ENCODE measurements at regions not wholly inside any gene's neighbourhood (a gene's known extent, or its start where the extent isn't known, plus 50 kb on each side); places are given as distances from the start of the nearest gene placed in this dataset.

DNA sequence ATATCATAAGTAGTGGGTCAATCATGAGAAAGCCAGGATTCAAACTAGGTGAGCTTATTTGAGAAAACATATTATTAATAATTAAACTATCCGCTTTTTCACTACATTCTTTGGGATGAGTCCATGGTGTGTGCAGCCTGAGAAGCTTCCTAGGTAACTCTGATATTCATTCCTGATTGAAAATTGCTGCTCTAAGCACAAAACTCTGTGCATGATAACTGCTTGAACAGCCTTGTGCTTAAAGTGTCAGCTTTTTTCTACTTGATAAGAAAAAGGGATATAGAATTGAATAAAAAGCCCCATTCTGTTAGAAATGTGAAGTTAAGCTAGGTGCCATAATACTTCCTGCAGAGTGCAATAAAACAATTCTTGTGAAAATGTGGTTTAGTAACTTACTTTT is 343.5 kb upstream of the LUZP2 start:
- Histone ChIP-seq H3K4me1 (ENCODE audit: control insufficient read depth in 1 of 2, extremely low read depth in 1 of 2, insufficient read depth in 2 of 2, low read length in 2 of 2) (no peaks in the 10 kb centered on the region), H3K4me3 (ENCODE audit: control insufficient read depth in 1 of 2, extremely low read depth in 1 of 2, low read length in 1 of 2) (no peak overlapping the region), H3K27me3 (replicated peaks in 1 of 2; ENCODE audit: control insufficient read depth in 2 of 2, extremely low read depth in 1 of 2, insufficient read depth in 2 of 2, low read length in 1 of 2) (no peaks in the 10 kb centered on the region), H3K9me3 (no peaks in the 10 kb centered on the region), H3K36me3 (ENCODE audit: control insufficient read depth in 2 of 2, extremely low read depth in 1 of 2, insufficient read depth in 1 of 2, low read length in 1 of 2) (no peaks in the 10 kb centered on the region), H3K27ac (ENCODE audit: low read length) (no peak overlapping the region)
- CTCF ChIA-PET, result no interaction called here
- Mint-ChIP-seq H3K4me1 (no peaks in the 10 kb centered on the region), H3K27me3 (no peaks in the 10 kb centered on the region), H3K27ac (no peak overlapping the region), H3K36me3 (no peaks in the 10 kb centered on the region), H3K4me3 (no peak overlapping the region), H3K9me3 (peaks cover 7 to 35% (median 17%) of the 10 kb centered on the region in 3 donors)
- POLR2A ChIA-PET, result no interaction called here
- no CpG with 5 or more reads among the region's 1 CpG for WGBS (ENCODE audit: insufficient coverage)
- ATAC-seq (replicated peaks in 1 of 4) (no peak), DNase-seq (no peak)

- H3K9me3 Mint-ChIP-seq, result peaks cover 9 to 33% (median 20%) of the 10 kb centered on the region in 3 donors
- Histone ChIP-seq H3K27ac (ENCODE audit: low read length) (no peak overlapping the region), H3K27me3 (replicated peaks in 1 of 2; ENCODE audit: control insufficient read depth in 2 of 2, extremely low read depth in 1 of 2, insufficient read depth in 2 of 2, low read length in 1 of 2) (no peaks in the 10 kb centered on the region), H3K4me3 (ENCODE audit: control insufficient read depth in 1 of 2, extremely low read depth in 1 of 2, low read length in 1 of 2) (no peak overlapping the region), H3K36me3 (ENCODE audit: control insufficient read depth in 2 of 2, extremely low read depth in 1 of 2, insufficient read depth in 1 of 2, low read length in 1 of 2) (no peaks in the 10 kb centered on the region), H3K4me1 (ENCODE audit: control insufficient read depth in 1 of 2, extremely low read depth in 1 of 2, insufficient read depth in 2 of 2, low read length in 2 of 2) (no peaks in the 10 kb centered on the region), H3K9me3 (no peaks in the 10 kb centered on the region)
- DNase-seq, result no peak
- CTCF ChIA-PET, result no interaction called here
- no peak for ATAC-seq (replicated peaks in 1 of 4)
- H3K4me3 Mint-ChIP-seq, result no peak overlapping the region
- POLR2A ChIA-PET, result interaction anchor here in 1 of 2 donors (0.6 kb wide), 1 partner anchor 17 kb away, joined by 3 read pairs; no protein-coding TSS in a partner anchor
- WGBS (ENCODE audit: insufficient coverage), result 70% methylated on average over 7 of the region's 7 CpGs
- no peaks in the 10 kb centered on the region for H3K4me1 Mint-ChIP-seq
- H3K36me3 Mint-ChIP-seq, result no peaks in the 10 kb centered on the region
- no peak overlapping the region for H3K27ac Mint-ChIP-seq
- H3K27me3 Mint-ChIP-seq, result no peaks in the 10 kb centered on the region
Measured at GRCh38 chr11:24155792-24156191, 341.1 kb upstream of the LUZP2 start.

GRCh38 chr11:24157316-24157715 is 339.5 kb upstream of the LUZP2 start:
- Mint-ChIP-seq H3K36me3 (no peaks in the 10 kb centered on the region), H3K4me3 (no peak overlapping the region), H3K4me1 (no peaks in the 10 kb centered on the region), H3K27ac (no peak overlapping the region), H3K27me3 (no peaks in the 10 kb centered on the region), H3K9me3 (peaks cover 13 to 25% (median 20%) of the 10 kb centered on the region in 3 donors)
- no peak for DNase-seq
- CTCF ChIA-PET, result no interaction called here
- Histone ChIP-seq H3K27ac (ENCODE audit: low read length) (no peak overlapping the region), H3K27me3 (replicated peaks in 1 of 2; ENCODE audit: control insufficient read depth in 2 of 2, extremely low read depth in 1 of 2, insufficient read depth in 2 of 2, low read length in 1 of 2) (no peaks in the 10 kb centered on the region), H3K4me3 (ENCODE audit: control insufficient read depth in 1 of 2, extremely low read depth in 1 of 2, low read length in 1 of 2) (no peak overlapping the region), H3K4me1 (ENCODE audit: control insufficient read depth in 1 of 2, extremely low read depth in 1 of 2, insufficient read depth in 2 of 2, low read length in 2 of 2) (no peaks in the 10 kb centered on the region), H3K36me3 (ENCODE audit: control insufficient read depth in 2 of 2, extremely low read depth in 1 of 2, insufficient read depth in 1 of 2, low read length in 1 of 2) (no peaks in the 10 kb centered on the region), H3K9me3 (no peaks in the 10 kb centered on the region)
- WGBS (ENCODE audit: insufficient coverage), result 75% methylated on average over 1 of the region's 2 CpGs
- POLR2A ChIA-PET, result no interaction called here
- no peak for ATAC-seq (replicated peaks in 1 of 4)

DNA sequence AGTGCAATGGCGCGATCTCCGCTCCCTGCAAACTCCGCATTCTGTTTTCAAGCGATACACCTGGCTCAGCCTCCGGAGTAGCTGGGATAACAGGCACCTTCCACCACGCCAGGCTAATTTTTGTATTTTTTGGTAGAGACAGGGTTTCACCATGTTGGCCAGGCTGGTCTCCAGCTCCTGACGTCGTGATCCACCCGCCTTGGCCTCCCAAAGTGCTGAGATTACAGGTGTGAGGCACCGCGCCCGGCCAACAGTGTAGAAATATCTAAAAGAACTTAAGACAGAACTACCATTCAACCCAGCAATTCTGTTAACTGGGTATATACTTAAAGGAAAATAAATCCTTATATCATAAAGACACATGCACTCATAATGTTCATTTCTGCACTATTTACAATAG is 335.3 kb upstream of the LUZP2 start:
- DNase-seq, result no peak
- H3K4me3 Mint-ChIP-seq, result no peak overlapping the region
- no peaks in the 10 kb centered on the region for H3K9me3 ChIP-seq

DNA sequence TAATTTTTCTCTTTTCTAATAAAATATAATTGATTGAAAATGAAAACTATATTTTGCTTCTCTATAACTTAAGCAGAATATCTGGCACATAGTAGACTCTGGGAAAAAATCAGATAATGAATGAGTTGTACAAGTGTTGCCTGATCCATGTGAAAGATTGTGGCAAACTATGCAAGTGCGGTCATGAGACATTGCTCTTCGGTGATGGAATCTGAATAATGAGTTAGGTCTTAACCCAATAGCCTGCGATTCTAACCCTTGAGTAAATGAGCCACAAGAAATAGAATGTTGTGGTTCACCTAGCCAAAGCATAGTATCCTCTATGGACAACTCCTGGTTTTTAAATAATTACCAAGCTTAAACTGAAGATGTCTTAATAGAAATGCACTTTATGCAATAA is 333.7 kb upstream of the LUZP2 start:
- Histone ChIP-seq H3K4me3 (ENCODE audit: control insufficient read depth in 1 of 2, extremely low read depth in 1 of 2, low read length in 1 of 2) (no peak overlapping the region), H3K36me3 (ENCODE audit: control insufficient read depth in 2 of 2, extremely low read depth in 1 of 2, insufficient read depth in 1 of 2, low read length in 1 of 2) (no peaks in the 10 kb centered on the region), H3K4me1 (ENCODE audit: control insufficient read depth in 1 of 2, extremely low read depth in 1 of 2, insufficient read depth in 2 of 2, low read length in 2 of 2) (no peaks in the 10 kb centered on the region), H3K27ac (ENCODE audit: low read length) (no peak overlapping the region), H3K9me3 (no peaks in the 10 kb centered on the region), H3K27me3 (replicated peaks in 1 of 2; ENCODE audit: control insufficient read depth in 2 of 2, extremely low read depth in 1 of 2, insufficient read depth in 2 of 2, low read length in 1 of 2) (no peaks in the 10 kb centered on the region)
- 100% methylated on average over 1 of the region's 3 CpGs for WGBS (ENCODE audit: insufficient coverage)
- ATAC-seq (replicated peaks in 1 of 4), result no peak
- Mint-ChIP-seq H3K9me3 (peaks cover 6 to 14% (median 11%) of the 10 kb centered on the region in 3 donors), H3K4me1 (no peaks in the 10 kb centered on the region), H3K27me3 (no peaks in the 10 kb centered on the region), H3K36me3 (no peaks in the 10 kb centered on the region), H3K4me3 (no peak overlapping the region), H3K27ac (no peak overlapping the region)
- no peak for DNase-seq
- ChIA-PET CTCF (no interaction called here), POLR2A (no interaction called here)

More for the DNA sequence above, 335.3 kb upstream of the LUZP2 start:
- POLR2A ChIA-PET, result no interaction called here
- Mint-ChIP-seq H3K36me3 (no peaks in the 10 kb centered on the region), H3K9me3 (peaks cover 14 to 23% (median 18%) of the 10 kb centered on the region in 3 donors), H3K4me1 (no peaks in the 10 kb centered on the region), H3K27ac (no peak overlapping the region), H3K27me3 (no peaks in the 10 kb centered on the region)
- Histone ChIP-seq H3K36me3 (ENCODE audit: control insufficient read depth in 2 of 2, extremely low read depth in 1 of 2, insufficient read depth in 1 of 2, low read length in 1 of 2) (no peaks in the 10 kb centered on the region), H3K27me3 (replicated peaks in 1 of 2; ENCODE audit: control insufficient read depth in 2 of 2, extremely low read depth in 1 of 2, insufficient read depth in 2 of 2, low read length in 1 of 2) (no peaks in the 10 kb centered on the region), H3K27ac (ENCODE audit: low read length) (no peak overlapping the region), H3K4me3 (ENCODE audit: control insufficient read depth in 1 of 2, extremely low read depth in 1 of 2, low read length in 1 of 2) (no peak overlapping the region), H3K4me1 (ENCODE audit: control insufficient read depth in 1 of 2, extremely low read depth in 1 of 2, insufficient read depth in 2 of 2, low read length in 2 of 2) (no peaks in the 10 kb centered on the region)
- CTCF ChIA-PET, result no interaction called here
- WGBS (ENCODE audit: insufficient coverage), result 100% methylated on average over 4 of the region's 13 CpGs
- no peak for ATAC-seq (replicated peaks in 1 of 4)

DNA sequence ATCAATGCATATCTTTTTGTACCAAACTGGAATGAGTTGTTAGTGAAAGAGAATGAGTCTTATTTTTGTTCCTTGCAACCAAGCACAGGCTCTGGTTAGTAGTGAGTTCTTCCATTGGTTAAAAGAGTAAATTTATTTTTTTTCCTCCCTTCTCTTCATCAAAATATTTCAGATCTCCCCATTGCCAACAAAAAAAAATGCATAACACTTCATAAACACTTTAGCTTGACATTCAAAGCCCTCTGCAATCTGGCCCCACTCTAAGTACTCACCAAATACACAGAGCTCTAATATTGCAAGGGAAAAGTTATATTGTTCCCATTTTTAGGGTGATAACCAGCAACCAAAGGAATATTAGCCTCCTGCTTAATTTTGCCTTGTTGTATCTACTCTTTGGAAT is 333.0 kb upstream of the LUZP2 start:
- Histone ChIP-seq H3K27ac (ENCODE audit: low read length) (no peak overlapping the region), H3K9me3 (no peaks in the 10 kb centered on the region), H3K4me1 (ENCODE audit: control insufficient read depth in 1 of 2, extremely low read depth in 1 of 2, insufficient read depth in 2 of 2, low read length in 2 of 2) (no peaks in the 10 kb centered on the region), H3K27me3 (replicated peaks in 1 of 2; ENCODE audit: control insufficient read depth in 2 of 2, extremely low read depth in 1 of 2, insufficient read depth in 2 of 2, low read length in 1 of 2) (no peaks in the 10 kb centered on the region), H3K36me3 (ENCODE audit: control insufficient read depth in 2 of 2, extremely low read depth in 1 of 2, insufficient read depth in 1 of 2, low read length in 1 of 2) (no peaks in the 10 kb centered on the region), H3K4me3 (ENCODE audit: control insufficient read depth in 1 of 2, extremely low read depth in 1 of 2, low read length in 1 of 2) (no peak overlapping the region)
- H3K9me3 Mint-ChIP-seq, result peaks cover 6 to 14% (median 11%) of the 10 kb centered on the region in 3 donors
- H3K4me3 Mint-ChIP-seq, result no peak overlapping the region
- no peaks in the 10 kb centered on the region for H3K27me3 Mint-ChIP-seq
- ChIA-PET POLR2A (no interaction called here), CTCF (no interaction called here)
- ATAC-seq (replicated peaks in 1 of 4) (no peak), DNase-seq (no peak)
- H3K27ac Mint-ChIP-seq, result no peak overlapping the region
- H3K4me1 Mint-ChIP-seq, result no peaks in the 10 kb centered on the region
- no peaks in the 10 kb centered on the region for H3K36me3 Mint-ChIP-seq

- Histone ChIP-seq H3K27me3 (replicated peaks in 1 of 2; ENCODE audit: control insufficient read depth in 2 of 2, extremely low read depth in 1 of 2, insufficient read depth in 2 of 2, low read length in 1 of 2) (no peaks in the 10 kb centered on the region), H3K9me3 (no peaks in the 10 kb centered on the region), H3K4me1 (ENCODE audit: control insufficient read depth in 1 of 2, extremely low read depth in 1 of 2, insufficient read depth in 2 of 2, low read length in 2 of 2) (no peaks in the 10 kb centered on the region), H3K36me3 (ENCODE audit: control insufficient read depth in 2 of 2, extremely low read depth in 1 of 2, insufficient read depth in 1 of 2, low read length in 1 of 2) (no peaks in the 10 kb centered on the region), H3K27ac (ENCODE audit: low read length) (no peak overlapping the region), H3K4me3 (ENCODE audit: control insufficient read depth in 1 of 2, extremely low read depth in 1 of 2, low read length in 1 of 2) (no peak overlapping the region)
- POLR2A ChIA-PET, result interaction anchor here in 1 of 2 donors (0.7 kb wide), 1 partner anchor 16 kb away, joined by 3 read pairs; no protein-coding TSS in a partner anchor
- no peaks in the 10 kb centered on the region for H3K4me1 Mint-ChIP-seq
- WGBS (ENCODE audit: insufficient coverage), result no CpG with 5 or more reads among the region's 1 CpG
- CTCF ChIA-PET, result no interaction called here
- H3K4me3 Mint-ChIP-seq, result no peak overlapping the region
- no peaks in the 10 kb centered on the region for H3K27me3 Mint-ChIP-seq
- H3K27ac Mint-ChIP-seq, result no peak overlapping the region
- no peaks in the 10 kb centered on the region for H3K36me3 Mint-ChIP-seq
- DNase-seq (no peak), ATAC-seq (replicated peaks in 1 of 4) (no peak)
- H3K9me3 Mint-ChIP-seq, result peaks cover 0 to 2% (median 0%) of the 10 kb centered on the region in 3 donors
Measured at GRCh38 chr11:24171869-24172268, 325.0 kb upstream of the LUZP2 start.
